MM.1S (cell line): ENCODE measurements at regions not wholly inside any gene's neighbourhood (a gene's known extent, or its start where the extent isn't known, plus 50 kb on each side); places are given as distances from the start of the nearest gene placed in this dataset.
"Not testable (repeated sequence)": the region's sequence is repeated elsewhere in the genome, so short reads cannot be mapped to it uniquely, and the experiment has no call there.

ENCODE experiments used
- CTCF ChIP-seq: fragments of 300-600 bp; sonication (generic); IDR thresholded peaks from 2 replicates; pipeline ENCODE4 v1.5.1; 2016; ENCODE audit warnings: antibody characterized with exemption, low read length, mixed read lengths
- EZH2 ChIP-seq: fragments of 300-600 bp; sonication (generic); optimal IDR thresholded peaks from 2 replicates; pipeline ENCODE3; 2017; ENCODE audit warnings: low read depth, mild to moderate bottlenecking, antibody characterized with exemption, low read length, mixed read lengths

- TF ChIP-seq CTCF, EZH2: not testable (repeated sequence)
Observed at GRCh38 chr14:106714446-106715428, 1188.4 kb downstream of the TMEM121 start.
